ENCODE measurements at regions not wholly inside any gene's neighbourhood (a gene's known extent, or its start where the extent isn't known, plus 50 kb on each side); places are given as distances from the start of the nearest gene placed in this dataset.

GRCh38 chr1:82792151-82792550 is 991.4 kb downstream of the ADGRL2 start:
- H3K27ac ChIP-seq = no peak overlapping the region
- intact Hi-C loops (cut with DNase I) = no loop called here
- TF ChIP-seq POLR2A (IDR thresholded peaks at IDR 0.05) = no peak
- TF ChIP-seq, protein P1, sequence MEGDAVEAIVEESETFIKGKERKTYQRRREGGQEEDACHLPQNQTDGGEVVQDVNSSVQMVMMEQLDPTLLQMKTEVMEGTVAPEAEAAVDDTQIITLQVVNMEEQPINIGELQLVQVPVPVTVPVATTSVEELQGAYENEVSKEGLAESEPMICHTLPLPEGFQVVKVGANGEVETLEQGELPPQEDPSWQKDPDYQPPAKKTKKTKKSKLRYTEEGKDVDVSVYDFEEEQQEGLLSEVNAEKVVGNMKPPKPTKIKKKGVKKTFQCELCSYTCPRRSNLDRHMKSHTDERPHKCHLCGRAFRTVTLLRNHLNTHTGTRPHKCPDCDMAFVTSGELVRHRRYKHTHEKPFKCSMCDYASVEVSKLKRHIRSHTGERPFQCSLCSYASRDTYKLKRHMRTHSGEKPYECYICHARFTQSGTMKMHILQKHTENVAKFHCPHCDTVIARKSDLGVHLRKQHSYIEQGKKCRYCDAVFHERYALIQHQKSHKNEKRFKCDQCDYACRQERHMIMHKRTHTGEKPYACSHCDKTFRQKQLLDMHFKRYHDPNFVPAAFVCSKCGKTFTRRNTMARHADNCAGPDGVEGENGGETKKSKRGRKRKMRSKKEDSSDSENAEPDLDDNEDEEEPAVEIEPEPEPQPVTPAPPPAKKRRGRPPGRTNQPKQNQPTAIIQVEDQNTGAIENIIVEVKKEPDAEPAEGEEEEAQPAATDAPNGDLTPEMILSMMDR (IDR thresholded peaks at IDR 0.05) = no peak
- H3K4me1 ChIP-seq = no peaks in the 10 kb centered on the region
- H3K27me3 ChIP-seq = no peaks in the 10 kb centered on the region
- H3K9me3 ChIP-seq = peaks cover 0 to 22% (median 10%) of the 10 kb centered on the region in 12 donors
- H3K4me3 ChIP-seq = no peak overlapping the region
- 63 to 65% (median 64%) methylated on average over 4 of the region's 4 CpGs for WGBS, 4 donors
- ATAC-seq (no peak), DNase-seq (no peak)
- no peaks in the 10 kb centered on the region for H3K36me3 ChIP-seq

GRCh38 chr1:82790556-82790955 is 989.8 kb downstream of the ADGRL2 start:
- TF ChIP-seq, protein P1 (IDR thresholded peaks at IDR 0.05) = no peak
- no peak for TF ChIP-seq POLR2A (IDR thresholded peaks at IDR 0.05)
- ATAC-seq (no peak), DNase-seq (no peak)
- H3K27me3 ChIP-seq = no peaks in the 10 kb centered on the region
- intact Hi-C loops (cut with DNase I) = no loop called here
- no peak overlapping the region for H3K27ac ChIP-seq
- H3K36me3 ChIP-seq = no peaks in the 10 kb centered on the region
- peaks cover 0 to 22% (median 10%) of the 10 kb centered on the region in 12 donors for H3K9me3 ChIP-seq
- WGBS, 4 donors = 71 to 84% (median 79%) methylated on average over 1 of the region's 1 CpG
- H3K4me1 ChIP-seq = peaks cover 0 to under 1% (median 0%) of the 10 kb centered on the region in 12 donors
- no peak overlapping the region for H3K4me3 ChIP-seq

DNA sequence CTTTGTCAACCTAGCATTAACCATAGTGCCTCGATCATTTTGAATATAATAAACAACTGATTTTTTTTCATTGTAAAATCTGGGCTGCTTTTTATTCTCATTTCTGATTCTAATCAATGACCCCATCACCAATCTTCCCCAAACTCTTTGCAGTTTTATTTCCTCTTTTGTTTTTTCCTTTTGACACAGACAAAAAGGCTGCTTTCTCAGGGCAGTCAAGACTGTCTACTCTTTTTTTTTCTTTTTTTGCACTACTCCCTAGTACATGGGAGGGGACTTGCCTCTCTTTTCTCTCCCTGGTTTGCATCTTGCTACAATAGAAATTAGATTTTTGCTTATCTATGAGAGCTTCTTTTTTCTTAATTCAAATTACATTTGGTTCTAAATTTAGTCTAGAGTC is 987.9 kb downstream of the ADGRL2 start:
- intact Hi-C loops (cut with DNase I) = no loop called here
- Histone ChIP-seq H3K36me3 (no peaks in the 10 kb centered on the region), H3K27me3 (no peaks in the 10 kb centered on the region), H3K4me3 (no peak overlapping the region), H3K4me1 (peaks cover 0 to 4% (median 0%) of the 10 kb centered on the region in 12 donors), H3K9me3 (peaks cover 0 to 22% (median 10%) of the 10 kb centered on the region in 12 donors), H3K27ac (no peak overlapping the region)
- whole genome bisulfite sequencing, 4 donors = 87 to 96% (median 91%) methylated on average over 1 of the region's 1 CpG
- no peak for TF ChIP-seq POLR2A (IDR thresholded peaks at IDR 0.05)
- TF ChIP-seq, protein P1 (IDR thresholded peaks at IDR 0.05) = no peak
- no peak for DNase-seq
- no peak for ATAC-seq

GRCh38 chr1:82788038-82788437 is 987.3 kb downstream of the ADGRL2 start:
- no peak for TF ChIP-seq POLR2A (IDR thresholded peaks at IDR 0.05)
- TF ChIP-seq, protein P1 (IDR thresholded peaks at IDR 0.05) = no peak
- Histone ChIP-seq H3K27ac (no peak overlapping the region), H3K4me1 (peaks cover 0 to 4% (median 0%) of the 10 kb centered on the region in 12 donors), H3K4me3 (no peak overlapping the region), H3K9me3 (peaks cover 0 to 22% (median 10%) of the 10 kb centered on the region in 12 donors), H3K36me3 (no peaks in the 10 kb centered on the region), H3K27me3 (no peaks in the 10 kb centered on the region)
- intact Hi-C loops (cut with DNase I) = no loop called here
- WGBS, 4 donors = 61 to 74% (median 71%) methylated on average over 2 of the region's 2 CpGs
- DNase-seq (no peak), ATAC-seq (no peak)
